PC-9 (cell line): ENCODE measurements at regions not wholly inside any gene's neighbourhood (a gene's known extent, or its start where the extent isn't known, plus 50 kb on each side); places are given as distances from the start of the nearest gene placed in this dataset.
A peak's percentile ranks its signal among the peaks of the same experiment; 100 is the strongest.

Experiments used
- BruUV-seq: library from RNA; stranded (reverse); fragments of 400-500 nt; replicated peaks from 2 replicates; lab custom pipeline; 2021; lab: Mats Ljungman, UMichigan
- CTCF ChIA-PET: fragments of 300-600 bp; sonication (Branson Sonifier 250); formaldehyde crosslinking; loops from one replicate; lab custom pipeline; 2022; ENCODE audit warnings: antibody characterized with exemption; lab: Charles Lee
- POLR2A ChIA-PET: fragments of 300-600 bp; sonication (Branson Sonifier 250); formaldehyde crosslinking; loops from one replicate; lab custom pipeline; 2022; ENCODE audit warnings: antibody characterized with exemption; ENCODE audit not compliant: unreplicated experiment; lab: Charles Lee
- DNase-seq, 2 experiments: peaks; one replicate each; pipeline versions ENCODE4 v3.0.0 to v3.0.0-alpha.2; 2015 to 2022; ENCODE audit warnings: mixed read lengths in 1 of 2
- H2AFZ ChIP-seq: fragments of 200-600 bp; sonication (generic); 2 replicates; pipeline ENCODE4 v1.8.1; 2017; ENCODE audit warnings: antibody characterized with exemption
- H3F3A ChIP-seq: fragments of 200-600 bp; sonication (generic); 2 replicates; pipeline ENCODE4 v1.8.1; 2017; ENCODE audit warnings: antibody characterized with exemption, mild to moderate bottlenecking, low read depth; ENCODE audit not compliant: insufficient read depth
- H3K27ac ChIP-seq: fragments of 200-600 bp; sonication (generic); 2 replicates; pipeline ENCODE4 v1.6.1; 2016; ENCODE audit warnings: mixed run types
- H3K27me3 ChIP-seq: fragments of 200-600 bp; sonication (generic); 2 replicates; pipeline ENCODE4 v1.6.1; 2016; ENCODE audit warnings: low read depth, mixed run types; ENCODE audit not compliant: insufficient read depth
- H3K36me3 ChIP-seq: fragments of 200-600 bp; sonication (generic); 2 replicates; pipeline ENCODE4 v1.6.1; 2016; ENCODE audit warnings: low read depth, mixed run types
- H3K4me1 ChIP-seq: fragments of 200-600 bp; sonication (generic); replicated peaks from 2 replicates; pipeline ENCODE4 v1.6.1; 2016; ENCODE audit warnings: mixed run types; ENCODE audit not compliant: insufficient read depth
- H3K4me2 ChIP-seq: fragments of 200-600 bp; sonication (generic); 2 replicates; pipeline ENCODE4 v1.6.1; 2017; ENCODE audit warnings: mixed run types
- H3K4me3 ChIP-seq: fragments of 200-600 bp; sonication (generic); 2 replicates; pipeline ENCODE4 v1.6.1; 2016; ENCODE audit warnings: mixed run types
- H3K79me2 ChIP-seq: fragments of 200-600 bp; sonication (generic); 2 replicates; pipeline ENCODE4 v1.6.1; 2017; ENCODE audit warnings: low read depth, mixed run types
- H3K9me2 ChIP-seq: fragments of 200-600 bp; sonication (generic); 2 replicates; pipeline ENCODE4 v1.8.1; 2017; ENCODE audit warnings: mild to moderate bottlenecking; ENCODE audit not compliant: insufficient read depth
- H3K9me3 ChIP-seq: fragments of 200-600 bp; sonication (generic); 2 replicates; pipeline ENCODE4 v1.8.1; 2016; ENCODE audit warnings: low read depth; ENCODE audit not compliant: insufficient read depth
- H4K20me1 ChIP-seq: fragments of 200-600 bp; sonication (generic); 2 replicates; pipeline ENCODE4 v1.8.1; 2017; ENCODE audit not compliant: insufficient read depth
- EZH2 ChIP-seq: fragments of 200-600 bp; sonication (generic); IDR thresholded peaks from 2 replicates; pipeline ENCODE4 v1.8.0; 2017; ENCODE audit warnings: antibody characterized with exemption, low read depth
- intact Hi-C: fragments of 100-400 bp; cut with micrococcal nuclease; formaldehyde crosslinking; loops from one replicate; pipeline ENCODE4 v1.10.0; 2022; ENCODE audit not compliant: unreplicated experiment
- TF ChIP-seq, protein P1 (sequence below): fragments of 200-600 bp; sonication (generic); conservative IDR thresholded peaks from 2 replicates; pipeline ENCODE4 v1.6.1; 2017; ENCODE audit warnings: mixed run types, antibody characterized with exemption, mild to moderate bottlenecking, moderate library complexity

DNA sequence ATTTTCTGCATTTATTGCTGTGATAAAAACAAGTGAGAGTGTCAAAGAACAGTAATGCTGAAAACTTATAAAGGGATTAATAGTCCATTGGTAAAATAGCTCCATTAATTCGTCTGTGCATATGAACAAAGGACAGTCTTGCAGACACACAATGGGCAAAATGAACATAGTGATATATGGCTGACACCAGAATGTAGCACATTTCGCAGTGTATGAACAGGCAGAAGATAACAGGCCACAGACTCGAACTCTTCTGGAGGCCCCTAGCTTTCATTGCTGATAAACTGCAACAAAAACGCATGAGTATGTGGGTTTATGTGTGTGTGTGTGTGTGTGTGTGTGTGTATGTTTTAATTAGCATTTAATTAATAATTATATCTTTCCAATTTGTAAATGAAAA is 354.8 kb downstream of the TAF11L14 start:
- no peaks in the 10 kb centered on the region for H3K36me3 ChIP-seq
- no peak overlapping the region for H3K27ac ChIP-seq
- ChIA-PET POLR2A (interaction anchor here (0.6 kb wide), 1 partner anchor 717 kb away, joined by 3 read pairs; no protein-coding TSS in a partner anchor), CTCF (no interaction called here)
- TF ChIP-seq EZH2, result no peak
- TF ChIP-seq, protein P1, sequence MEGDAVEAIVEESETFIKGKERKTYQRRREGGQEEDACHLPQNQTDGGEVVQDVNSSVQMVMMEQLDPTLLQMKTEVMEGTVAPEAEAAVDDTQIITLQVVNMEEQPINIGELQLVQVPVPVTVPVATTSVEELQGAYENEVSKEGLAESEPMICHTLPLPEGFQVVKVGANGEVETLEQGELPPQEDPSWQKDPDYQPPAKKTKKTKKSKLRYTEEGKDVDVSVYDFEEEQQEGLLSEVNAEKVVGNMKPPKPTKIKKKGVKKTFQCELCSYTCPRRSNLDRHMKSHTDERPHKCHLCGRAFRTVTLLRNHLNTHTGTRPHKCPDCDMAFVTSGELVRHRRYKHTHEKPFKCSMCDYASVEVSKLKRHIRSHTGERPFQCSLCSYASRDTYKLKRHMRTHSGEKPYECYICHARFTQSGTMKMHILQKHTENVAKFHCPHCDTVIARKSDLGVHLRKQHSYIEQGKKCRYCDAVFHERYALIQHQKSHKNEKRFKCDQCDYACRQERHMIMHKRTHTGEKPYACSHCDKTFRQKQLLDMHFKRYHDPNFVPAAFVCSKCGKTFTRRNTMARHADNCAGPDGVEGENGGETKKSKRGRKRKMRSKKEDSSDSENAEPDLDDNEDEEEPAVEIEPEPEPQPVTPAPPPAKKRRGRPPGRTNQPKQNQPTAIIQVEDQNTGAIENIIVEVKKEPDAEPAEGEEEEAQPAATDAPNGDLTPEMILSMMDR, result no peak
- H3K79me2 ChIP-seq, result no peaks in the 10 kb centered on the region
- no peak overlapping the region for H3K4me3 ChIP-seq
- H3K9me2 ChIP-seq, result no peaks in the 10 kb centered on the region
- no peaks in the 10 kb centered on the region for H3F3A ChIP-seq
- H3K4me1 ChIP-seq, result no peaks in the 10 kb centered on the region
- no peak for DNase-seq
- H3K9me3 ChIP-seq, result no peaks in the 10 kb centered on the region
- H3K4me2 ChIP-seq, result no peak overlapping the region
- intact Hi-C loops, result no loop called here
- no peaks in the 10 kb centered on the region for H3K27me3 ChIP-seq
- no peaks in the 10 kb centered on the region for H4K20me1 ChIP-seq
- H2AFZ ChIP-seq, result no peak overlapping the region
- no TSS peak for BruUV-seq

DNA sequence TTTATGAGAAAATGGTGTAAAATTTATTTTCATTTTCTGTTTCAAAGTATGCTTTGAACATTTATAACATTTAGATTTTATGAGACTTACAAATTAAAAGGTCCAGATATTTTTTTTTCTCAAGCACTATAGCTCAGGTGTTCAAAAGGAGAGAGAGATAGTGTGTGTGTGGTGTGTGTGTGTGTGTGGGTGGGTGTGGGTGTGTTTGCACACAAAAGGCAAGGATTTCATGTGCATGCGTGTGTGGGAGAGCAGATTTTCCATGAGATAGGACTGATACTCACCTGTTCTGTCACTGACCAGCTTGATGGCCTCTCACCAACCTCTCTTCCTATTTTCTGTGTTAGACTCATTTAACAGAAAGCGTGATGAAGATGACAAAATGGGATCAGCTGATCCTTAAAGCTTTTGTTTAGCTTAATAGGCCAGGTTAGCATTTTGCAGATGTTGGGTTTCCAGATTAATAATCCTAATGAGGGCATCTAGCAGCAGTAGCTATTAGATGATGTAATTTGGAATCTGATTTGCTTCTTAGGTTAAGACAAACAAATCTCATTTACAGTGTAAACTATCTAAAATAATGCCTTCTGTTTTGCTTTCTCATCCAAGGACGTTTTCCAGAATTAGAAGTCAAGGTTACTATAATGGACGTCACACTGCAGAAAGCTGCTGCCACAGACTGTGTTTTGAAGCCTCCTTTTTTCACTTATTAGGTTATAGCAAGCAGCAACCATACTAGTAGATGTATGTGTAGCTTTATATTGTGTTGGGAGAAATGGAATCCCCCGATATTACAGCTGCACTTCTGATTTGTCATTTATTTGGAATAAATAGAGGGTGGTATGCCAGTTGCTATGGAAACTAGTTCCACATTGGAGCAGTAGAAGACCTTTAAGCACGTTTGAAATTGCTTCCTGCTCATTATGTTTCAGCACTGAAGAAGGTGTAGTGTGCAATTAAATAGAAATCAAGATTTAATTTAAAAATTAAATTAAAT is 355.6 kb downstream of the TAF11L14 start:
- no peak overlapping the region for H3K4me3 ChIP-seq
- peak overlapping the region; percentile 40; the same call in 1 of the 2 replicates for H2AFZ ChIP-seq
- TF ChIP-seq EZH2, result no peak
- TF ChIP-seq, protein P1, result no peak
- H3K9me2 ChIP-seq, result no peaks in the 10 kb centered on the region
- no peak for DNase-seq
- ChIA-PET POLR2A (interaction anchor here (0.6 kb wide), 1 partner anchor 717 kb away, joined by 3 read pairs; no protein-coding TSS in a partner anchor), CTCF (no interaction called here)
- H3K27me3 ChIP-seq, result no peaks in the 10 kb centered on the region
- no peak overlapping the region for H3K27ac ChIP-seq
- no peaks in the 10 kb centered on the region for H4K20me1 ChIP-seq
- intact Hi-C loops, result no loop called here
- BruUV-seq, result no TSS peak
- no peaks in the 10 kb centered on the region for H3K9me3 ChIP-seq
- no peaks in the 10 kb centered on the region for H3F3A ChIP-seq
- no peaks in the 10 kb centered on the region for H3K36me3 ChIP-seq
- H3K4me1 ChIP-seq, result no peaks in the 10 kb centered on the region
- H3K4me2 ChIP-seq, result no peak overlapping the region
- no peaks in the 10 kb centered on the region for H3K79me2 ChIP-seq

DNA sequence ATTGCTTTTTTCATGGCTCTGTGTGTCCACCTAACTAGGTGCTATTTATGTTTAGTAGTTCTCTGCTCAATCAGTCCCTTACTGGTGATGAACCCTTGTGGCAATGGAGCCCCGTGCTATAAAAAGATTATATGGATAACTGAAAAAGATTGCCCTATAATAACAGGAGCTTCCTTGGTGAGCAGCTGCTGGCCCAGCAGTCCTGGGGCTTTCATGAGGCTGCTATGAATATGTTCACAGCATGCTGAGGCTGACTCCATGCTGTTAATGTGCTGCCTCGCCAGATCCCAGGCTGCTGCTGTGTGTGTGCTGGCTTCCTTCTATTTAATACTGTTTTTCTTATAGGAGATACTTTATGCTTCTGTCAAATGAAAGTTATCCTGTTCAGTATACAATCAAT is 357.5 kb downstream of the TAF11L14 start:
- H3K36me3 ChIP-seq, result no peaks in the 10 kb centered on the region
- H3K9me3 ChIP-seq, result no peaks in the 10 kb centered on the region
- H2AFZ ChIP-seq, result no peak overlapping the region
- DNase-seq, result no peak
- no peak overlapping the region for H3K4me3 ChIP-seq
- H3K27me3 ChIP-seq, result no peaks in the 10 kb centered on the region
- BruUV-seq, result no TSS peak
- no peaks in the 10 kb centered on the region for H3K9me2 ChIP-seq
- no peaks in the 10 kb centered on the region for H3K79me2 ChIP-seq
- H3K27ac ChIP-seq, result no peak overlapping the region
- no peaks in the 10 kb centered on the region; the same call in 1 of the 2 replicates for H3F3A ChIP-seq
- TF ChIP-seq, protein P1, result no peak
- no peak for TF ChIP-seq EZH2
- H4K20me1 ChIP-seq, result no peaks in the 10 kb centered on the region
- H3K4me1 ChIP-seq, result peaks cover 13% of the 10 kb centered on the region; the same call in 1 of the 2 replicates
- intact Hi-C loops, result no loop called here
- POLR2A ChIA-PET, result no interaction called here
- no peak overlapping the region for H3K4me2 ChIP-seq
- CTCF ChIA-PET, result no interaction called here
